ENCODE measurements at regions not wholly inside any gene's neighbourhood (a gene's known extent, or its start where the extent isn't known, plus 50 kb on each side); places are given as distances from the start of the nearest gene placed in this dataset.

DNA sequence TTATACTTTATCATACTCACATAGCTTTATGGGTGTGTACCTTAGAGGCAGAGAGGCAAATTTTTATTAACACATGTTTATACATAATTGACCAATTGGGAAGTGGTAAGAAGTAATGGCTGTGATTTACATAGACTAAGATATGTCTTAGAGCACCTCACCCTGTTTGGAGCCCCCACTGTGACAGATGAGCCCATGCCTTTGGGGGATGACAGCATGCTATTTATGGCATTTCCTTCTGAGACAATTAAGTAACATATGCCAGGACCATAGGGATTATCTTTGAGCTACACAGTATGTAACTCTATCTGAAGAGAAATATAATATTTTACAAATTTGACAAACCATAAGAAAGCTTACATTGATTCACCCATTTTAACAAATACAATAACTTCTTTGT, 1655.3 kb upstream of the ACVR2A start:
- TF ChIP-seq, protein P1, sequence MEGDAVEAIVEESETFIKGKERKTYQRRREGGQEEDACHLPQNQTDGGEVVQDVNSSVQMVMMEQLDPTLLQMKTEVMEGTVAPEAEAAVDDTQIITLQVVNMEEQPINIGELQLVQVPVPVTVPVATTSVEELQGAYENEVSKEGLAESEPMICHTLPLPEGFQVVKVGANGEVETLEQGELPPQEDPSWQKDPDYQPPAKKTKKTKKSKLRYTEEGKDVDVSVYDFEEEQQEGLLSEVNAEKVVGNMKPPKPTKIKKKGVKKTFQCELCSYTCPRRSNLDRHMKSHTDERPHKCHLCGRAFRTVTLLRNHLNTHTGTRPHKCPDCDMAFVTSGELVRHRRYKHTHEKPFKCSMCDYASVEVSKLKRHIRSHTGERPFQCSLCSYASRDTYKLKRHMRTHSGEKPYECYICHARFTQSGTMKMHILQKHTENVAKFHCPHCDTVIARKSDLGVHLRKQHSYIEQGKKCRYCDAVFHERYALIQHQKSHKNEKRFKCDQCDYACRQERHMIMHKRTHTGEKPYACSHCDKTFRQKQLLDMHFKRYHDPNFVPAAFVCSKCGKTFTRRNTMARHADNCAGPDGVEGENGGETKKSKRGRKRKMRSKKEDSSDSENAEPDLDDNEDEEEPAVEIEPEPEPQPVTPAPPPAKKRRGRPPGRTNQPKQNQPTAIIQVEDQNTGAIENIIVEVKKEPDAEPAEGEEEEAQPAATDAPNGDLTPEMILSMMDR (tag by site-specific recombination; IDR thresholded peaks at IDR 0.05) = no peak
- TF ChIP-seq MEIS1 (CRISPR knock-in tag; IDR thresholded peaks at IDR 0.05; ENCODE audit: borderline replicate concordance) (no peak), REST (tag by site-specific recombination; IDR thresholded peaks at IDR 0.05) (no peak), ZBTB49 (tag by site-specific recombination; IDR thresholded peaks at IDR 0.05; ENCODE audit: low read depth) (no peak), ZNF571 (tag by site-specific recombination; IDR thresholded peaks at IDR 0.05) (no peak), REPIN1 (tag by site-specific recombination; IDR thresholded peaks at IDR 0.05; ENCODE audit: low read depth) (no peak), ZNF660 (tag by site-specific recombination; IDR thresholded peaks at IDR 0.05) (no peak), YY1 (tag by site-specific recombination; IDR thresholded peaks at IDR 0.05) (no peak), ZNF548 (tag by site-specific recombination; IDR thresholded peaks at IDR 0.05) (no peak), KLF1 (tag by site-specific recombination; IDR thresholded peaks at IDR 0.05) (no peak)

Data from HEK293 (cell line).